H1 (cell line): ENCODE measurements at regions not wholly inside any gene's neighbourhood (a gene's known extent, or its start where the extent isn't known, plus 50 kb on each side); places are given as distances from the start of the nearest gene placed in this dataset.

Experiments
- CTCF ChIA-PET: fragments of 300-600 bp; sonication (Branson Sonifier 250); formaldehyde crosslinking; loops from one replicate; lab custom pipeline; 2021; ENCODE audit not compliant: partially characterized antibody; lab: Charles Lee
- POLR2A ChIA-PET: fragments of 300-600 bp; sonication (Branson Sonifier 250); formaldehyde crosslinking; loops from one replicate; lab custom pipeline; 2021; ENCODE audit warnings: inconsistent platforms; ENCODE audit not compliant: partially characterized antibody; lab: Charles Lee
- DNase-seq, 2 experiments: peaks; one replicate each; pipeline versions ENCODE4 v3.0.0 to v3.0.0-alpha.2; 2010 to 2022; ENCODE audit warnings: low spot score in 2 of 2, low read depth in 1 of 2, mixed read lengths in 1 of 2
- FAIRE-seq: peaks from 2 replicates; lab custom pipeline; 2011; peaks lifted over from hg19 to GRCh38; lab: Jason Lieb, UNC
- H2AFZ ChIP-seq: 2 replicates; pipeline ENCODE4 v1.8.1; 2012; ENCODE audit warnings: low read length, inconsistent platforms
- H2AK5ac ChIP-seq: 2 replicates; pipeline ENCODE4 v1.6.1; 2013; ENCODE audit warnings: low read depth, low read length
- H2BK120ac ChIP-seq: replicated peaks from 2 replicates; pipeline ENCODE3; 2013; ENCODE audit warnings: low read depth, low read length, inconsistent platforms
- H2BK12ac ChIP-seq: 2 replicates; pipeline ENCODE4 v1.6.1; 2013; ENCODE audit warnings: low read depth, low read length
- H2BK15ac ChIP-seq: 2 replicates; pipeline ENCODE4 v1.6.1; 2013; ENCODE audit warnings: low read length
- H2BK20ac ChIP-seq: 2 replicates; pipeline ENCODE4 v1.6.1; 2013; ENCODE audit warnings: low read length
- H2BK5ac ChIP-seq: 2 replicates; pipeline ENCODE4 v1.6.1; 2013; ENCODE audit warnings: low read depth, low read length
- H3K14ac ChIP-seq: 2 replicates; pipeline ENCODE4 v1.6.1; 2013; ENCODE audit warnings: inconsistent platforms; ENCODE audit not compliant: insufficient read length
- H3K18ac ChIP-seq: 2 replicates; pipeline ENCODE4 v1.6.1; 2013; ENCODE audit warnings: low read length; ENCODE audit errors: extremely low read depth
- H3K23ac ChIP-seq: 2 replicates; pipeline ENCODE4 v1.6.1; 2013; ENCODE audit warnings: inconsistent platforms; ENCODE audit not compliant: insufficient read length
- H3K23me2 ChIP-seq: 2 replicates; pipeline ENCODE4 v1.6.1; 2013; ENCODE audit warnings: low read depth, low read length
- H3K27ac ChIP-seq: 2 replicates; pipeline ENCODE4 v1.6.1; 2011; ENCODE audit warnings: low read depth, low read length, inconsistent platforms
- H3K27me3 ChIP-seq, 4 experiments: replicated peaks in 1 of 4; 1 replicate in 1 of 4; 2 replicates in 3 of 4; pipeline versions ENCODE4 v1.6.1 to v1.8.1; 2011 to 2013; ENCODE audit warnings: low read length in 3 of 4, mild to moderate bottlenecking in 3 of 4, inconsistent platforms in 2 of 4, mixed read lengths in 2 of 4, moderate library complexity in 1 of 4; ENCODE audit not compliant: control insufficient read depth in 3 of 4, insufficient read depth in 3 of 4; ENCODE audit errors: extremely low read depth in 1 of 4
- H3K36me3 ChIP-seq, 4 experiments: 2 replicates each; pipeline versions ENCODE4 v1.6.1 to v1.8.1; 2011 to 2013; ENCODE audit warnings: mild to moderate bottlenecking in 4 of 4, low read length in 3 of 4, moderate library complexity in 2 of 4, control low read depth in 1 of 4, inconsistent platforms in 1 of 4; ENCODE audit not compliant: insufficient read depth in 4 of 4, control insufficient read depth in 2 of 4
- H3K4ac ChIP-seq: replicated peaks from 2 replicates; pipeline ENCODE3; 2013; ENCODE audit warnings: low read length, low read depth, mixed read lengths, inconsistent platforms; ENCODE audit not compliant: insufficient read length
- H3K4me1 ChIP-seq, 4 experiments: replicated peaks in 1 of 4; 1 replicate in 1 of 4; 2 replicates in 3 of 4; pipeline versions ENCODE4 v1.6.1 to v1.8.1; 2011 to 2013; ENCODE audit warnings: low read length in 3 of 4, inconsistent platforms in 2 of 4, mixed read lengths in 1 of 4; ENCODE audit not compliant: insufficient read depth in 4 of 4, control insufficient read depth in 3 of 4
- H3K4me2 ChIP-seq, 2 experiments: 2 replicates each; pipeline versions ENCODE4 v1.6.1 to v1.8.1; 2011 to 2013; ENCODE audit warnings: low read depth in 2 of 2, low read length in 2 of 2, control low read depth in 1 of 2, inconsistent platforms in 1 of 2, mild to moderate bottlenecking in 1 of 2; ENCODE audit not compliant: insufficient read depth in 1 of 2
- H3K4me3 ChIP-seq, 4 experiments: fragments of 200-600, 300-600 bp in 1 of 4; sonication (generic), shearing (Covaris generic), sonication (Bioruptor Twin) in 1 of 4; 2 replicates each; pipeline versions ENCODE4 v1.5.1 to v1.8.1; 2011 to 2016; ENCODE audit warnings: low read length in 4 of 4, low read depth in 3 of 4, control low read depth in 2 of 4, inconsistent platforms in 2 of 4, mild to moderate bottlenecking in 2 of 4, mixed read lengths in 1 of 4, moderate library complexity in 1 of 4; ENCODE audit not compliant: insufficient read depth in 2 of 4; ENCODE audit errors: extremely low read depth in 1 of 4
- H3K56ac ChIP-seq: replicated peaks from 2 replicates; pipeline ENCODE3; 2013; ENCODE audit warnings: low read depth, mild to moderate bottlenecking, mixed read lengths, low read length, inconsistent platforms; ENCODE audit not compliant: insufficient read length
- H3K79me1 ChIP-seq: 2 replicates; pipeline ENCODE4 v1.6.1; 2013; ENCODE audit warnings: low read depth, low read length, control low read depth
- H3K79me2 ChIP-seq, 2 experiments: 2 replicates each; pipeline versions ENCODE4 v1.6.1 to v1.8.1; 2012 to 2013; ENCODE audit warnings: low read length in 2 of 2, mild to moderate bottlenecking in 2 of 2, inconsistent platforms in 1 of 2; ENCODE audit not compliant: insufficient read depth in 2 of 2, control insufficient read depth in 1 of 2
- H3K9ac ChIP-seq, 4 experiments: replicated peaks in 1 of 4; 1 replicate in 1 of 4; 2 replicates in 3 of 4; pipeline versions ENCODE4 v1.6.1 to v1.8.1; 2011 to 2013; ENCODE audit warnings: low read depth in 3 of 4, low read length in 3 of 4, control low read depth in 2 of 4, mild to moderate bottlenecking in 2 of 4, moderate library complexity in 2 of 4, inconsistent platforms in 1 of 4; ENCODE audit errors: extremely low read depth in 1 of 4
- H3K9me3 ChIP-seq, 2 experiments: 2 replicates each; pipeline versions ENCODE4 v1.6.1 to v1.8.1; 2012 to 2013; ENCODE audit warnings: mild to moderate bottlenecking in 2 of 2, moderate library complexity in 2 of 2, control low read depth in 1 of 2, inconsistent platforms in 1 of 2, low read depth in 1 of 2, low read length in 1 of 2, mixed read lengths in 1 of 2; ENCODE audit not compliant: insufficient read depth in 2 of 2
- H4K20me1 ChIP-seq, 2 experiments: replicated peaks in 1 of 2; 2 replicates each; pipeline versions ENCODE3 to v1.8.1; 2011 to 2013; ENCODE audit warnings: inconsistent platforms in 2 of 2, low read length in 2 of 2, mild to moderate bottlenecking in 1 of 2; ENCODE audit not compliant: insufficient read depth in 2 of 2, control insufficient read depth in 1 of 2
- H4K5ac ChIP-seq: 2 replicates; pipeline ENCODE4 v1.6.1; 2013; ENCODE audit warnings: low read length, low read depth, mixed read lengths, inconsistent platforms; ENCODE audit not compliant: insufficient read length
- H4K8ac ChIP-seq: 2 replicates; pipeline ENCODE4 v1.8.0; 2013; ENCODE audit warnings: mild to moderate bottlenecking, moderate library complexity, low read length, inconsistent platforms; ENCODE audit not compliant: insufficient read depth; ENCODE audit errors: extremely low read depth
- H4K91ac ChIP-seq: replicated peaks from 2 replicates; pipeline ENCODE3; 2013; ENCODE audit warnings: low read length, mixed read lengths, inconsistent platforms; ENCODE audit not compliant: insufficient read length
- ASH2L ChIP-seq: fragments of 200-600, 300-600 bp; sonication (generic); IDR thresholded peaks from one replicate; pipeline ENCODE4 v1.7.1; 2017; ENCODE audit warnings: low read length
- BRCA1 ChIP-seq: IDR thresholded peaks from 2 replicates; pipeline ENCODE4 v1.6.1; 2012; ENCODE audit warnings: low read depth, low read length, improper control_type of control experiment
- CTBP2 ChIP-seq: IDR thresholded peaks from 2 replicates; pipeline ENCODE4 v1.7.0; 2011; ENCODE audit warnings: borderline replicate concordance, mild to moderate bottlenecking, moderate library complexity, mixed read lengths, low read length; ENCODE audit not compliant: insufficient read depth, insufficient read length
- GTF2F1 ChIP-seq: IDR thresholded peaks from 2 replicates; pipeline ENCODE4 v1.6.1; 2012; ENCODE audit warnings: low read depth, low read length, improper control_type of control experiment, borderline replicate concordance
- JUND ChIP-seq: IDR thresholded peaks from 2 replicates; pipeline ENCODE4 v1.6.1; 2011; ENCODE audit warnings: mild to moderate bottlenecking, improper control_type of control experiment, low read length
- KDM4A ChIP-seq: IDR thresholded peaks from one replicate; pipeline ENCODE4 v1.7.1; 2012; ENCODE audit warnings: low read depth, mild to moderate bottlenecking, moderate library complexity, low read length, inconsistent platforms; ENCODE audit not compliant: severe bottlenecking
- POLR2A ChIP-seq, 2 experiments: IDR thresholded peaks; 1 replicate in 1 of 2; 2 replicates in 1 of 2; pipeline ENCODE4 v1.6.1; 2011; ENCODE audit warnings: low read depth in 2 of 2, low read length in 2 of 2, mild to moderate bottlenecking in 2 of 2; ENCODE audit errors: control extremely low read depth in 1 of 2
- RAD21 ChIP-seq, 2 experiments: IDR thresholded peaks in 1 of 2; conservative IDR thresholded peaks in 1 of 2; 2 replicates each; pipeline ENCODE4 v1.6.1; 2011; ENCODE audit warnings: low read depth in 2 of 2, low read length in 2 of 2, improper control_type of control experiment in 1 of 2, inconsistent platforms in 1 of 2, mild to moderate bottlenecking in 1 of 2, moderate library complexity in 1 of 2
- RNF2 ChIP-seq: fragments of 200-900, 300-1000 bp; sonication (generic); IDR thresholded peaks from 2 replicates; pipeline ENCODE4 v1.7.1; 2016; ENCODE audit warnings: borderline replicate concordance, low read depth, mild to moderate bottlenecking, antibody characterized with exemption, low read length; ENCODE audit not compliant: poor library complexity, severe bottlenecking; ENCODE audit errors: missing control alignments
- SIN3A ChIP-seq, 2 experiments: IDR thresholded peaks in 1 of 2; conservative IDR thresholded peaks in 1 of 2; 2 replicates each; pipeline ENCODE4 v1.6.1; 2011 to 2012; ENCODE audit warnings: low read length in 2 of 2, improper control_type of control experiment in 1 of 2, low read depth in 1 of 2, mild to moderate bottlenecking in 1 of 2
- SIX5 ChIP-seq: IDR thresholded peaks from 2 replicates; pipeline ENCODE4 v1.6.1; 2011; ENCODE audit warnings: mild to moderate bottlenecking, low read depth, low read length
- TBP ChIP-seq: IDR thresholded peaks from 2 replicates; pipeline ENCODE4 v1.6.1; 2011; ENCODE audit warnings: low read depth, low read length, improper control_type of control experiment
- TEAD4 ChIP-seq: IDR thresholded peaks from 2 replicates; pipeline ENCODE4 v1.6.1; 2012; ENCODE audit warnings: low read depth, low read length, inconsistent platforms, mixed read lengths

GRCh38 chr3:152611905-152612304, 223.0 kb upstream of the P2RY1 start:
- H2AFZ ChIP-seq, result 0 out of 2 replicates have a peak overlapping the region, but pooled peaks have one; percentile 40
- no peaks in the 10 kb centered on the region for H3K36me3 ChIP-seq
- peak overlapping the region; percentile 3; the same call in 1 of the 2 replicates for H2BK12ac ChIP-seq
- no peak overlapping the region for H4K8ac ChIP-seq
- H3K4ac ChIP-seq, result no peak overlapping the region
- H3K18ac ChIP-seq, result no peak overlapping the region
- FAIRE-seq, result no peak
- no peak overlapping the region for H2BK120ac ChIP-seq
- TF ChIP-seq RAD21 (IDR thresholded peaks at IDR 0.05 in 1 of 2, conservative IDR thresholded peaks at IDR 0.05 in 1 of 2; ENCODE audit: low read depth in 2 of 2, low read length in 2 of 2) (no peak), POLR2A (IDR thresholded peaks at IDR 0.05; ENCODE audit: control extremely low read depth in 1 of 2, low read depth in 2 of 2, low read length in 2 of 2) (no peak), GTF2F1 (no peak), JUND (no peak), SIX5 (no peak), TBP (no peak), CTBP2 (no peak), RNF2 (no peak), TEAD4 (no peak), SIN3A (conservative IDR thresholded peaks at IDR 0.05 in 1 of 2, IDR thresholded peaks at IDR 0.05 in 1 of 2; ENCODE audit: low read depth in 1 of 2, low read length in 2 of 2) (no peak), KDM4A (no peak), BRCA1 (no peak), ASH2L (no peak)
- no peaks in the 10 kb centered on the region for H3K79me2 ChIP-seq
- H3K4me1 ChIP-seq, result peaks cover 0 to 9% (median 8%) of the 10 kb centered on the region in 4 experiments; a peak in 5 of 7 replicates
- H2AK5ac ChIP-seq, result no peak overlapping the region
- H2BK5ac ChIP-seq, result peak overlapping the region; percentile 1; the same call in 1 of the 2 replicates
- H3K79me1 ChIP-seq, result no peaks in the 10 kb centered on the region
- no peak for DNase-seq
- no peak overlapping the region; the same call in 1 of the 2 replicates for H2BK20ac ChIP-seq
- no peaks in the 10 kb centered on the region for H3K9me3 ChIP-seq
- H3K9ac ChIP-seq, result no peak overlapping the region
- H3K27me3 ChIP-seq, result no peaks in the 10 kb centered on the region
- no peak overlapping the region for H4K5ac ChIP-seq
- no peak overlapping the region for H2BK15ac ChIP-seq
- no peak overlapping the region for H3K23ac ChIP-seq
- H4K91ac ChIP-seq, result no peak overlapping the region
- POLR2A ChIA-PET, result interaction anchor here (1.2 kb wide), 1 partner anchor 13 kb away, joined by 3 read pairs; no protein-coding TSS in a partner anchor
- no peaks in the 10 kb centered on the region for H4K20me1 ChIP-seq
- CTCF ChIA-PET, result interaction anchor here (0.7 to 0.9 kb wide), 2 partner anchors 87 to 186 kb away, joined by 3 read pairs; no protein-coding TSS in a partner anchor
- H3K27ac ChIP-seq, result no peak overlapping the region
- no peak overlapping the region for H3K4me3 ChIP-seq
- H3K14ac ChIP-seq, result no peak overlapping the region
- H3K23me2 ChIP-seq, result no peaks in the 10 kb centered on the region
- no peak overlapping the region for H3K56ac ChIP-seq
- H3K4me2 ChIP-seq, result no peak overlapping the region
